GM21619 (cell line): ENCODE measurements at regions not wholly inside any gene's neighbourhood (a gene's known extent, or its start where the extent isn't known, plus 50 kb on each side); places are given as distances from the start of the nearest gene placed in this dataset.

ENCODE experiments used
- ATAC-seq: cut with Tn5 transposase; IDR thresholded peaks from one replicate; pipeline ENCODE4 v1.9.1; 2021; ENCODE audit not compliant: unreplicated experiment

GRCh38 chr3:151990696-151991376, 117.4 kb downstream of the SUCNR1 start:
- ATAC-seq: no peak

GRCh38 chr3:151992326-151993041, 119.0 kb downstream of the SUCNR1 start:
- no peak for ATAC-seq

GRCh38 chr3:151995091-151995490, 121.6 kb downstream of the SUCNR1 start:
- ATAC-seq: no peak

GRCh38 chr3:151998744-151999143, 125.3 kb downstream of the SUCNR1 start:
- ATAC-seq: no peak

GRCh38 chr3:151999936-152000335, 126.5 kb downstream of the SUCNR1 start:
- no peak for ATAC-seq

GRCh38 chr3:152011812-152012735, 138.6 kb downstream of the SUCNR1 start:
- no peak for ATAC-seq

- ATAC-seq: no peak
These were observed 146.1 kb downstream of the SUCNR1 start for GRCh38 chr3:152019508-152019907.

- ATAC-seq: no peak
These were observed 148.6 kb downstream of the SUCNR1 start for GRCh38 chr3:152021951-152022461.

- no peak for ATAC-seq
These were observed 152.7 kb downstream of the SUCNR1 start for GRCh38 chr3:152026033-152026556.

GRCh38 chr3:152030320-152030719, 156.9 kb downstream of the SUCNR1 start:
- no peak for ATAC-seq

- no peak for ATAC-seq
These were observed 157.9 kb downstream of the SUCNR1 start for GRCh38 chr3:152031321-152031720.

- no peak for ATAC-seq
These were observed 163.9 kb downstream of the SUCNR1 start for GRCh38 chr3:152037297-152037696.

GRCh38 chr3:152037953-152038352, 164.5 kb downstream of the SUCNR1 start:
- ATAC-seq: no peak

- no peak for ATAC-seq
These were observed 165.0 kb downstream of the SUCNR1 start for GRCh38 chr3:152038490-152038889.

- peak; percentile 89 for ATAC-seq
These were observed 166.4 kb downstream of the SUCNR1 start for GRCh38 chr3:152039887-152040286.

- ATAC-seq: peak; percentile 12
These were observed 166.9 kb downstream of the SUCNR1 start for GRCh38 chr3:152040319-152040718.

GRCh38 chr3:152043620-152044019, 170.2 kb downstream of the SUCNR1 start:
- ATAC-seq: no peak

- no peak for ATAC-seq
These were observed 172.8 kb downstream of the SUCNR1 start for GRCh38 chr3:152046280-152046679.

GRCh38 chr3:152047465-152047864, 174.0 kb downstream of the SUCNR1 start:
- no peak for ATAC-seq

- ATAC-seq: no peak
These were observed 175.4 kb downstream of the SUCNR1 start for GRCh38 chr3:152048831-152049230.

GRCh38 chr3:152050903-152051302, 177.5 kb downstream of the SUCNR1 start:
- ATAC-seq: no peak
